ENCODE measurements at regions not wholly inside any gene's neighbourhood (a gene's known extent, or its start where the extent isn't known, plus 50 kb on each side); places are given as distances from the start of the nearest gene placed in this dataset.

- no peaks in the 10 kb centered on the region for H3K4me1 ChIP-seq (ENCODE audit: control insufficient read depth, low read length)
- H3F3A ChIP-seq (ENCODE audit: control insufficient read depth, insufficient read depth), result no peaks in the 10 kb centered on the region
- H3K9me3 ChIP-seq (ENCODE audit: control insufficient read depth, insufficient read depth, low read length), result peaks cover 3% of the 10 kb centered on the region; the same call in 1 of the 2 replicates
- no peaks in the 10 kb centered on the region for H4K20me1 ChIP-seq (ENCODE audit: control insufficient read depth, insufficient read depth, low read depth, low read length)
- H3K4me3 ChIP-seq (ENCODE audit: low read length), result no peak overlapping the region
- no peak for TF ChIP-seq EZH2phosphoT487 (IDR thresholded peaks at IDR 0.05; ENCODE audit: borderline replicate concordance, low read length)
- no peak for TF ChIP-seq CTCF (IDR thresholded peaks at IDR 0.05; ENCODE audit: low read depth, low read length, poor library complexity, severe bottlenecking)
- no peaks in the 10 kb centered on the region for H3K27me3 ChIP-seq (ENCODE audit: control insufficient read depth, low read length)
- H3K79me2 ChIP-seq (ENCODE audit: control insufficient read depth, low read length), result no peaks in the 10 kb centered on the region
- no peaks in the 10 kb centered on the region for H3K36me3 ChIP-seq (ENCODE audit: control insufficient read depth, low read length)
- no peak overlapping the region for H3K4me2 ChIP-seq (ENCODE audit: low read length)
- H3K9me2 ChIP-seq (replicated peaks; ENCODE audit: control insufficient read depth, low read length), result no peaks in the 10 kb centered on the region
- no peak overlapping the region for H3K27ac ChIP-seq (ENCODE audit: low read depth, low read length)
Observed at GRCh38 chr7:54179321-54180029, 362.7 kb upstream of the VSTM2A start.

GRCh38 chr7:54180796-54181195, 361.4 kb upstream of the VSTM2A start:
- no peaks in the 10 kb centered on the region for H3K36me3 ChIP-seq (ENCODE audit: control insufficient read depth, low read length)
- H3K9me2 ChIP-seq (replicated peaks; ENCODE audit: control insufficient read depth, low read length), result no peaks in the 10 kb centered on the region
- no peaks in the 10 kb centered on the region for H3K79me2 ChIP-seq (ENCODE audit: control insufficient read depth, low read length)
- H4K20me1 ChIP-seq (ENCODE audit: control insufficient read depth, insufficient read depth, low read depth, low read length), result no peaks in the 10 kb centered on the region
- no peak for TF ChIP-seq EZH2phosphoT487 (IDR thresholded peaks at IDR 0.05; ENCODE audit: borderline replicate concordance, low read length)
- TF ChIP-seq CTCF (IDR thresholded peaks at IDR 0.05; ENCODE audit: low read depth, low read length, poor library complexity, severe bottlenecking), result no peak
- no peaks in the 10 kb centered on the region for H3F3A ChIP-seq (ENCODE audit: control insufficient read depth, insufficient read depth)
- no peak overlapping the region for H3K4me3 ChIP-seq (ENCODE audit: low read length)
- no peaks in the 10 kb centered on the region for H3K4me1 ChIP-seq (ENCODE audit: control insufficient read depth, low read length)
- no peak overlapping the region for H3K27ac ChIP-seq (ENCODE audit: low read depth, low read length)
- H3K4me2 ChIP-seq (ENCODE audit: low read length), result no peak overlapping the region
- H3K9me3 ChIP-seq (ENCODE audit: control insufficient read depth, insufficient read depth, low read length), result peaks cover 3% of the 10 kb centered on the region; the same call in 1 of the 2 replicates
- no peaks in the 10 kb centered on the region for H3K27me3 ChIP-seq (ENCODE audit: control insufficient read depth, low read length)

GRCh38 chr7:54183055-54183454, 359.1 kb upstream of the VSTM2A start:
- H3K27me3 ChIP-seq (ENCODE audit: control insufficient read depth, low read length), result no peaks in the 10 kb centered on the region
- H3K4me2 ChIP-seq (ENCODE audit: low read length), result no peak overlapping the region
- H3F3A ChIP-seq (ENCODE audit: control insufficient read depth, insufficient read depth), result no peaks in the 10 kb centered on the region
- no peak for TF ChIP-seq EZH2phosphoT487 (IDR thresholded peaks at IDR 0.05; ENCODE audit: borderline replicate concordance, low read length)
- H3K9me2 ChIP-seq (replicated peaks; ENCODE audit: control insufficient read depth, low read length), result no peaks in the 10 kb centered on the region
- H3K4me3 ChIP-seq (ENCODE audit: low read length), result no peak overlapping the region
- H3K9me3 ChIP-seq (ENCODE audit: control insufficient read depth, insufficient read depth, low read length), result peaks cover 3% of the 10 kb centered on the region; the same call in 1 of the 2 replicates
- no peaks in the 10 kb centered on the region for H3K36me3 ChIP-seq (ENCODE audit: control insufficient read depth, low read length)
- no peak overlapping the region for H3K27ac ChIP-seq (ENCODE audit: low read depth, low read length)
- H4K20me1 ChIP-seq (ENCODE audit: control insufficient read depth, insufficient read depth, low read depth, low read length), result no peaks in the 10 kb centered on the region
- no peaks in the 10 kb centered on the region for H3K4me1 ChIP-seq (ENCODE audit: control insufficient read depth, low read length)
- H3K79me2 ChIP-seq (ENCODE audit: control insufficient read depth, low read length), result no peaks in the 10 kb centered on the region

GRCh38 chr7:54186336-54186735, 355.8 kb upstream of the VSTM2A start:
- TF ChIP-seq CTCF (IDR thresholded peaks at IDR 0.05; ENCODE audit: low read depth, low read length, poor library complexity, severe bottlenecking) (no peak), EZH2phosphoT487 (IDR thresholded peaks at IDR 0.05; ENCODE audit: borderline replicate concordance, low read length) (no peak)
- Histone ChIP-seq H3K9me3 (ENCODE audit: control insufficient read depth, insufficient read depth, low read length) (peaks cover 3% of the 10 kb centered on the region; the same call in 1 of the 2 replicates), H3K79me2 (ENCODE audit: control insufficient read depth, low read length) (no peaks in the 10 kb centered on the region), H3K9me2 (replicated peaks; ENCODE audit: control insufficient read depth, low read length) (no peaks in the 10 kb centered on the region), H4K20me1 (ENCODE audit: control insufficient read depth, insufficient read depth, low read depth, low read length) (no peaks in the 10 kb centered on the region), H3K27me3 (ENCODE audit: control insufficient read depth, low read length) (no peaks in the 10 kb centered on the region), H3K36me3 (ENCODE audit: control insufficient read depth, low read length) (no peaks in the 10 kb centered on the region), H3F3A (ENCODE audit: control insufficient read depth, insufficient read depth) (no peaks in the 10 kb centered on the region), H3K4me1 (ENCODE audit: control insufficient read depth, low read length) (no peaks in the 10 kb centered on the region), H3K4me2 (ENCODE audit: low read length) (no peak overlapping the region), H3K27ac (ENCODE audit: low read depth, low read length) (no peak overlapping the region), H3K4me3 (ENCODE audit: low read length) (no peak overlapping the region)

Data from DOHH2 (cell line).